ENCODE measurements at regions not wholly inside any gene's neighbourhood (a gene's known extent, or its start where the extent isn't known, plus 50 kb on each side); places are given as distances from the start of the nearest gene placed in this dataset.

GRCh38 chr2:192471982-192472381, 277.2 kb upstream of the TMEFF2 start:
- H3K27ac ChIP-seq, result no peak overlapping the region
- no peaks in the 10 kb centered on the region for H3K27me3 ChIP-seq (replicated peaks; ENCODE audit: insufficient read depth)
- no peak overlapping the region for H3K4me3 ChIP-seq
- H3K36me3 ChIP-seq, result no peaks in the 10 kb centered on the region
- DNase-seq (ENCODE audit: low spot score) (no peak), ATAC-seq (ENCODE audit: insufficient number of reproducible peaks, low FRiP score, low read depth) (no peak)
- H3K9me3 ChIP-seq, result no peaks in the 10 kb centered on the region
- TF ChIP-seq, protein P1, sequence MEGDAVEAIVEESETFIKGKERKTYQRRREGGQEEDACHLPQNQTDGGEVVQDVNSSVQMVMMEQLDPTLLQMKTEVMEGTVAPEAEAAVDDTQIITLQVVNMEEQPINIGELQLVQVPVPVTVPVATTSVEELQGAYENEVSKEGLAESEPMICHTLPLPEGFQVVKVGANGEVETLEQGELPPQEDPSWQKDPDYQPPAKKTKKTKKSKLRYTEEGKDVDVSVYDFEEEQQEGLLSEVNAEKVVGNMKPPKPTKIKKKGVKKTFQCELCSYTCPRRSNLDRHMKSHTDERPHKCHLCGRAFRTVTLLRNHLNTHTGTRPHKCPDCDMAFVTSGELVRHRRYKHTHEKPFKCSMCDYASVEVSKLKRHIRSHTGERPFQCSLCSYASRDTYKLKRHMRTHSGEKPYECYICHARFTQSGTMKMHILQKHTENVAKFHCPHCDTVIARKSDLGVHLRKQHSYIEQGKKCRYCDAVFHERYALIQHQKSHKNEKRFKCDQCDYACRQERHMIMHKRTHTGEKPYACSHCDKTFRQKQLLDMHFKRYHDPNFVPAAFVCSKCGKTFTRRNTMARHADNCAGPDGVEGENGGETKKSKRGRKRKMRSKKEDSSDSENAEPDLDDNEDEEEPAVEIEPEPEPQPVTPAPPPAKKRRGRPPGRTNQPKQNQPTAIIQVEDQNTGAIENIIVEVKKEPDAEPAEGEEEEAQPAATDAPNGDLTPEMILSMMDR (IDR thresholded peaks at IDR 0.05), result no peak
- H3K4me1 ChIP-seq (ENCODE audit: control insufficient read depth in 1 of 2, low read depth in 2 of 2), result no peaks in the 10 kb centered on the region

DNA sequence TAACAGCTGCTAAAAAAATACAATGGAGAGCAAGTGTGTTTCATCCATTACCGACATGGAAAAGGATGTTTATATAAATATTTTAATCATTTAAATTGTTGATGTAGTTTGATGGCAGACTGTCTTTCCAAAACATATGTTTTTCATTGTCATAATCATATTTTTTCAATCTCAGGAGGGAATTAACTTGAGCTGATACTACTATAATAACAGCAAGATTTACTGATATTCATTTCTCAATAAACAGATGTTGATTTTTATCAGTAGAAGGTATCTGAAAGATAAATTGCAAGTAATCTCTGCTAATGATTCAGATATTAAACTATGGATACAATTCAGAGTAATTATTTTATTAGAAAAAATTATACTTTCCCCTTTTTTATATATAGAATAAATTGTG, 274.9 kb upstream of the TMEFF2 start:
- TF ChIP-seq, protein P1 (IDR thresholded peaks at IDR 0.05), result no peak
- H3K9me3 ChIP-seq, result no peaks in the 10 kb centered on the region
- no peak for ATAC-seq (ENCODE audit: insufficient number of reproducible peaks, low FRiP score, low read depth)
- no peak overlapping the region for H3K27ac ChIP-seq
- no peak for DNase-seq (ENCODE audit: low spot score)
- no peaks in the 10 kb centered on the region for H3K4me1 ChIP-seq (ENCODE audit: control insufficient read depth in 1 of 2, low read depth in 2 of 2)
- H3K27me3 ChIP-seq (replicated peaks; ENCODE audit: insufficient read depth), result no peaks in the 10 kb centered on the region
- no peak overlapping the region for H3K4me3 ChIP-seq
- H3K36me3 ChIP-seq, result no peaks in the 10 kb centered on the region

DNA sequence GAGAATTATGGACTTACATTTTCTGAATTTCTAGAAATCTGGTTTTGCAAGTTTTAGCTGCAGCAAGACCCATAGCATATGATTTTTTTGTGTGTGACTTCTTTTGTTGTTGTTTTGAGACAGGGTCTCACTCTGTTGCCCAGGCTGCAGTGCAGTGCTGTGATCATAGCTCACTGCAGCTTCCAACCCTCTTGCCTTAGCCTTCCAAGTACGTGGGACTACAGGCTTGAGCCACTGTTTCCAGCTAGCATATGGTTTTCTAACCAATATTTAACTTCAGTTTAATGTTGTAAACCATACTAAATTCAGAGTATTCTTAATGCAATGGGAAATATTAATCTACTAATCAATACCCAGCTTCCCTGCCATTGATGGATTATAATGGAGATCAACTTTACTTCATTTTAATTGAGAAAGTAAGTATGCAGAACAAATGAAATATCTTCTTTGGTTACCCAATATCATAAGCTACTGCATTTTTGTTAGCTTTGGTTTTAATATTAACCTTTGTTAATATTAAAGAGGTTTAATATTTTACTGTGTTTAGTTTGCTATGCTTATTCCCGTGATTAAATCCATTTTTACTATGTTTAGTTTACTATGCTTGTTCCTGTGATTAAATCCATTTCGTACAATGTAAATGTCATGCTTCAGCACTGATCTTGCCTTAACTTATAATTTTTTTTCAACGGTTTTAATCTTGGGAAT, 273.4 kb upstream of the TMEFF2 start:
- Histone ChIP-seq H3K4me1 (ENCODE audit: control insufficient read depth in 1 of 2, low read depth in 2 of 2) (no peaks in the 10 kb centered on the region), H3K27me3 (replicated peaks; ENCODE audit: insufficient read depth) (no peaks in the 10 kb centered on the region), H3K27ac (no peak overlapping the region), H3K36me3 (no peaks in the 10 kb centered on the region), H3K9me3 (no peaks in the 10 kb centered on the region), H3K4me3 (no peak overlapping the region)
- no peak for ATAC-seq (ENCODE audit: insufficient number of reproducible peaks, low FRiP score, low read depth)
- no peak for DNase-seq (ENCODE audit: low spot score)
- TF ChIP-seq, protein P1 (IDR thresholded peaks at IDR 0.05), result no peak

DNA sequence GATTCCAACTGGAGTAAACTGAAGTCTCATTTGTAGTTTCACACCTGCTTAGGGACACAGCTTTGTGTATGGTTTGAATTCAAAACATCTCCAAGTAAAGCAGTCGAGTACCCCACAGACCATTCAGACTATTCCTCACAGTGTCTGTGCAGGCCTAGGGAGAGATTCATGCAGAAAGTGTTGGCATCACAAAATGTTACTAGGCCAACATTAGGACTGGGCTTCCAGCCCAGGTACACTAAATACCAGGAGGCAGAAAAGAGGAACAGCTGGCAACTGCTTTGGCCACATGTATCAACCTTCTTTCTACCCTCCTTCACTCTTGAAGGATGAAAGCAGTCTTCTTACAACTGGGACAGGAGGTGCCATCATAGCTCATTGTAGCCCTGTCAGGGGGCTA, 270.4 kb upstream of the TMEFF2 start:
- DNase-seq (ENCODE audit: low spot score) (no peak), ATAC-seq (ENCODE audit: insufficient number of reproducible peaks, low FRiP score, low read depth) (no peak)
- no peaks in the 10 kb centered on the region for H3K27me3 ChIP-seq (replicated peaks; ENCODE audit: insufficient read depth)
- TF ChIP-seq, protein P1 (IDR thresholded peaks at IDR 0.05), result no peak
- no peaks in the 10 kb centered on the region for H3K9me3 ChIP-seq
- H3K4me3 ChIP-seq, result no peak overlapping the region
- H3K27ac ChIP-seq, result no peak overlapping the region
- no peaks in the 10 kb centered on the region for H3K36me3 ChIP-seq
- H3K4me1 ChIP-seq (ENCODE audit: control insufficient read depth in 1 of 2, low read depth in 2 of 2), result no peaks in the 10 kb centered on the region

DNA sequence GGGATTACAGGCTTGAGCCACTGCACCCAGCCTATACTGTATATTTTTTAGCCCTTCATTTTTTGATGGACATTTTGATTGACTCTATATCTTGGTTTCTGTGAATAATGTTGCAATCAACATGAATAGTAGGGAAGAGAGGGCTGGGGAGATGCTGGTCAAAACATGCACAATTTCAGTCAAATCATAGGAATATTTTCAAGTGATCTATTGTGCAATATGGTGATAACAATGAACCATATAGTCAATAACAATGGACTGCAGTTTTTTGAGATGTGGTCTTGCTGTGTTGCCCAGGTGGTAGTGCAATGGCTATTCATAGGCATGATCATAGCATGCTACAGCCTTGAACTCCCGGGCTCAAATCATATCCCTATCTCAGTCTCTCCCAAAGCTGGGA, 264.7 kb upstream of the TMEFF2 start:
- Histone ChIP-seq H3K4me1 (ENCODE audit: control insufficient read depth in 1 of 2, low read depth in 2 of 2) (no peaks in the 10 kb centered on the region), H3K27ac (no peak overlapping the region), H3K27me3 (replicated peaks; ENCODE audit: insufficient read depth) (no peaks in the 10 kb centered on the region), H3K4me3 (no peak overlapping the region), H3K36me3 (no peaks in the 10 kb centered on the region), H3K9me3 (no peaks in the 10 kb centered on the region)
- DNase-seq (ENCODE audit: low spot score), result no peak
- TF ChIP-seq, protein P1 (IDR thresholded peaks at IDR 0.05), result no peak
- ATAC-seq (ENCODE audit: insufficient number of reproducible peaks, low FRiP score, low read depth), result no peak

Data from thoracic aorta (tissue), 2 donors.